Right ventricle myocardium superior (tissue), 1 donor: ENCODE measurements at regions not wholly inside any gene's neighbourhood (a gene's known extent, or its start where the extent isn't known, plus 50 kb on each side); places are given as distances from the start of the nearest gene placed in this dataset.

ENCODE experiments used
- ATAC-seq: fragments of 200-7000 bp; cut with Tn5 transposase; one replicate; pipeline ENCODE4 v1.9.1; 2020; ENCODE audit warnings: mild to moderate bottlenecking; ENCODE audit not compliant: poor library complexity
- DNase-seq: peaks from one replicate; pipeline ENCODE4 v3.0.0-alpha.2; 2020
- intact Hi-C: fragments of 100-400 bp; cut with DNase I; formaldehyde crosslinking; loops from one replicate; pipeline ENCODE4 v1.11.2; 2022
- donor health status: DM: no; HTN: yes; CAD: no; lungs with severe emphysema.

DNA sequence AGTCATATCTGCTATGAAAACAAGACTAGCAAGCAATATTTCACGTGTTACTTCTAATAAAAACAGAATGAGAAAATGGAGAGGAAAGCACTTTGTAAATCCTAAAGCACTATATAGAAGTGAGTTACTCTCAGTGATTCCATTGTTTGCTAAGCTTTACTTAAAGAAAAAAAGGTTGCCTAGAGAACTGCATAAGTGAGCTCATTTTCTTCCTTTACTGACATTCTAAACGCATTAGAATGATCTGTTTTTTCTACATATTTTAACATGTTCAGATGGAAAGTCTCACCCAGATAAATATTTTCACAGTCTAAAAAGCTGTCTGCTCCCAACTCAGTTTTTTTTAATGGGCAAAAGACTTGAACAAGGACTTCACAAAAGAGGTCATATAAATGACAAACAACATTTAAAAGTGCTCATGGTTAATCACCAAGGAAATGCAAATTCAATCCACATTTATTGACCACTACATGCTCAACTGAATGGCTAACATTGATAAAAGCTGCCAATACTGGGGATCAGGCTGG is 52.9 kb upstream of the AKAP12 start:
- ATAC-seq = no peak
- DNase-seq = no peak
- intact Hi-C loops = no loop called here
